NCI-H2227 (cell line): ENCODE measurements at regions not wholly inside any gene's neighbourhood (a gene's known extent, or its start where the extent isn't known, plus 50 kb on each side); places are given as distances from the start of the nearest gene placed in this dataset.
"Not testable (repeated sequence)": the region's sequence is repeated elsewhere in the genome, so short reads cannot be mapped to it uniquely, and the experiment has no call there.

ENCODE experiments used
- DNase-seq: peaks from one replicate; lab custom pipeline; 2025; ENCODE audit not compliant: unreplicated experiment; lab: John Stamatoyannopoulos, UW

- no peak for DNase-seq
These were observed 516.1 kb downstream of the CCSER2 start for GRCh38 chr10:84844461-84844860.

GRCh38 chr10:84845628-84846261 lies 517.4 kb downstream of the CCSER2 start:
- peak; percentile 33 for DNase-seq

- peak; percentile 28 for DNase-seq
These were observed 518.4 kb downstream of the CCSER2 start for GRCh38 chr10:84846658-84847316.

GRCh38 chr10:84848967-84849366 lies 520.6 kb downstream of the CCSER2 start:
- DNase-seq: peak; percentile 36

GRCh38 chr10:84850826-84851225 lies 522.4 kb downstream of the CCSER2 start:
- no peak for DNase-seq

GRCh38 chr10:84854439-84854838 lies 526.0 kb downstream of the CCSER2 start:
- DNase-seq: no peak

GRCh38 chr10:84860855-84861254 lies 532.5 kb downstream of the CCSER2 start:
- no peak for DNase-seq

- no peak for DNase-seq
These were observed 534.2 kb downstream of the CCSER2 start for GRCh38 chr10:84862551-84862950.

- DNase-seq: no peak
These were observed 535.3 kb downstream of the CCSER2 start for GRCh38 chr10:84863675-84864074.

GRCh38 chr10:84876116-84876999 lies 548.0 kb downstream of the CCSER2 start:
- DNase-seq: no peak

- no peak for DNase-seq
These were observed 551.6 kb downstream of the CCSER2 start for GRCh38 chr10:84879991-84880390.

GRCh38 chr10:84881696-84882095 lies 553.3 kb downstream of the CCSER2 start:
- not testable (repeated sequence) for DNase-seq

GRCh38 chr10:84890706-84891105 lies 562.3 kb downstream of the CCSER2 start:
- DNase-seq: no peak

- no peak for DNase-seq
These were observed 563.2 kb downstream of the CCSER2 start for GRCh38 chr10:84891631-84892030.

- no peak for DNase-seq
These were observed 567.2 kb downstream of the CCSER2 start for GRCh38 chr10:84895541-84895940.

GRCh38 chr10:84896909-84897308 lies 568.5 kb downstream of the CCSER2 start:
- no peak for DNase-seq

GRCh38 chr10:84899268-84899667 lies 570.9 kb downstream of the CCSER2 start:
- no peak for DNase-seq

- DNase-seq: no peak
These were observed 571.8 kb downstream of the CCSER2 start for GRCh38 chr10:84900141-84900540.

GRCh38 chr10:84901885-84902284 lies 573.5 kb downstream of the CCSER2 start:
- no peak for DNase-seq

GRCh38 chr10:84902553-84902952 lies 574.2 kb downstream of the CCSER2 start:
- no peak for DNase-seq

GRCh38 chr10:84903320-84903719 lies 574.9 kb downstream of the CCSER2 start:
- no peak for DNase-seq

GRCh38 chr10:84907461-84908009 lies 579.1 kb downstream of the CCSER2 start:
- DNase-seq: no peak
